ENCODE measurements at regions not wholly inside any gene's neighbourhood (a gene's known extent, or its start where the extent isn't known, plus 50 kb on each side); places are given as distances from the start of the nearest gene placed in this dataset.
"Not testable (repeated sequence)": the region's sequence is repeated elsewhere in the genome, so short reads cannot be mapped to it uniquely, and the experiment has no call there.

DNA sequence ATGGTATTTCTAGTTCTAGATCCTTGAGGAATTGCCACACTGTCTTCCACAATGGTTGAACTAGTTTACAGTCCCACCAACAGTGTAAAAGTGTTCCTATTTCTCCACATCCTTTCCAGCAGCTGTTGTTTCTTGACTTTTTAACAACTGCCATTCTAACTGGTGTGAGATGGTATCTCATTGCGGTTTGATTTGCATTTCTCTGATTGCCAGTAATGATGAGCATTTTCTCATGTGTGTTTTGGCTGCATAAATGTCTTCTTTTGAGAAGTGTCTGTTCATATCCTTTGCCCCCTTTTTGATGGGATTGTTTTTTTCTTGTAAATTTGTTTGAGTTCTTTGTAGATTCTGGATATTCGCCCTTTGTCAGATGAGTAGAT is 308.6 kb upstream of the B3GAT1 start:
- not testable (repeated sequence) for H3K4me2 ChIP-seq (ENCODE audit: low read depth, low read length, poor library complexity, severe bottlenecking); H4K20me1 ChIP-seq (ENCODE audit: insufficient read depth, low read depth, low read length); H3K9me2 ChIP-seq (replicated peaks; ENCODE audit: insufficient read depth, low read length); H3K4me1 ChIP-seq (ENCODE audit: low read length); H3K27me3 ChIP-seq (ENCODE audit: low read length); H2AFZ ChIP-seq (ENCODE audit: low read length); DNase-seq; H3K9me3 ChIP-seq (ENCODE audit: low read length); H3K4me3 ChIP-seq (ENCODE audit: low read length); H3K36me3 ChIP-seq (ENCODE audit: insufficient read depth, low read length); H3K27ac ChIP-seq (ENCODE audit: low read length); H3K9ac ChIP-seq (ENCODE audit: low read length); H3K79me2 ChIP-seq (ENCODE audit: low read length)

DNA sequence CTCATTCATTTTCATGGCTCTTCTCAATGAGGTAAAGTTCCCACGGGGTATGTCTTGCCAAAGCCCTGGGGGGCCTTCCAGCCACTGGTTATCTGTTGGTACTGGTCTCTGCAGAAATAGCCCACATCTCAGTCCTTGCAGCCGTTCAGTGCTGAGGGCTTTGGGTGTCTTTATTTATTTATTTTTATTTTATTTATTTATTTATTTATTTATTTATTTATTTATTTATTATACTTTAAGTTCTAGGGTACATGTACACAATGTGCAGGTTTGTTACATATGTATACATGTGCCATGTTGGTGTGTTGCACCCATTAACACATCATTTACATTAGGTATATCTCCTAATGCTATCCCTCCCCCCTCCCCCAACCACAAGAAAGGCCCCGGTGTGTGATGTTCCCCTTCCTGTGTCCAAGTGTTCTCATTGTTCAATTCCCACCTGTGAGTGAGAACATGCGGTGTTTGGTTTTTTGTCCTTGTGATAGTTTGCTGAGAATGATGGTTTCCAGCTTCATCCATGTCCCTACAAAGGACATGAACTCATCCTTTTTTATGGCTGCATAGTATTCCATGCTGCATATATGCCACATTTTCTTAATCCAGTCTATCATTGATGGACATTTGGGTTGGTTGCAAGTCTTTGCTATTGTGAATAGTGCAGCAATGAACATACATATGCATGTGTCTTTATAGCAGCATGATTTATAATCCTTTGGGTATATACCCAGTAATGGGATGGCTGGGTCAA is 308.1 kb upstream of the B3GAT1 start:
- H3K36me3 ChIP-seq (ENCODE audit: insufficient read depth, low read length); DNase-seq; H4K20me1 ChIP-seq (ENCODE audit: insufficient read depth, low read depth, low read length); H3K4me3 ChIP-seq (ENCODE audit: low read length); H3K27ac ChIP-seq (ENCODE audit: low read length); H3K9me2 ChIP-seq (replicated peaks; ENCODE audit: insufficient read depth, low read length); H3K9ac ChIP-seq (ENCODE audit: low read length); H3K27me3 ChIP-seq (ENCODE audit: low read length); H3K4me1 ChIP-seq (ENCODE audit: low read length); H2AFZ ChIP-seq (ENCODE audit: low read length); H3K79me2 ChIP-seq (ENCODE audit: low read length); H3K4me2 ChIP-seq (ENCODE audit: low read depth, low read length, poor library complexity, severe bottlenecking); H3K9me3 ChIP-seq (ENCODE audit: low read length): not testable (repeated sequence)

DNA sequence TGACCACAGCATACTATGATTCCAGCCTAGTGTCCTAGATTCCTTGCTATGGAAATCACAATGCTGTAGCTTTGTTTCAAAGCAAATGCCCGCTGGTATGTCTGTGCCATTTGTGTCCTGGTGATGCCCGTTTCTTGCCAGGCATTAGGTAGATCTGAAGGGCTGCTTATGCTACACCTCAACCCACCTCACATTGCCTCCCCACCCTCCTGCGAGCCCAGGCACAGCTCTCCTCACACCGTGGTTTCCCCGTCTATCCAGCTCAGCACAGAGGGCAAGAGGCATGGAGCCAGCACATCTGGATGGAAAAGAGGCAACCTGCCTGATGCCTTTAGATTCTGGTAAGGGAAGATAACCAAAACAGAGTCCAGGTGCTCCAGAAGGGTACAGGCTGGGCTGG is 307.4 kb upstream of the B3GAT1 start:
- Histone ChIP-seq H3K79me2 (ENCODE audit: low read length) (no peaks in the 10 kb centered on the region), H3K27me3 (ENCODE audit: low read length) (no peaks in the 10 kb centered on the region), H3K9me2 (replicated peaks; ENCODE audit: insufficient read depth, low read length) (no peaks in the 10 kb centered on the region), H3K4me3 (ENCODE audit: low read length) (no peak overlapping the region), H4K20me1 (ENCODE audit: insufficient read depth, low read depth, low read length) (no peaks in the 10 kb centered on the region), H3K9ac (ENCODE audit: low read length) (no peak overlapping the region), H3K36me3 (ENCODE audit: insufficient read depth, low read length) (no peaks in the 10 kb centered on the region), H2AFZ (ENCODE audit: low read length) (no peak overlapping the region), H3K9me3 (ENCODE audit: low read length) (no peaks in the 10 kb centered on the region), H3K4me2 (ENCODE audit: low read depth, low read length, poor library complexity, severe bottlenecking) (no peak overlapping the region), H3K4me1 (ENCODE audit: low read length) (no peaks in the 10 kb centered on the region), H3K27ac (ENCODE audit: low read length) (no peak overlapping the region)
- no peak for DNase-seq

DNA sequence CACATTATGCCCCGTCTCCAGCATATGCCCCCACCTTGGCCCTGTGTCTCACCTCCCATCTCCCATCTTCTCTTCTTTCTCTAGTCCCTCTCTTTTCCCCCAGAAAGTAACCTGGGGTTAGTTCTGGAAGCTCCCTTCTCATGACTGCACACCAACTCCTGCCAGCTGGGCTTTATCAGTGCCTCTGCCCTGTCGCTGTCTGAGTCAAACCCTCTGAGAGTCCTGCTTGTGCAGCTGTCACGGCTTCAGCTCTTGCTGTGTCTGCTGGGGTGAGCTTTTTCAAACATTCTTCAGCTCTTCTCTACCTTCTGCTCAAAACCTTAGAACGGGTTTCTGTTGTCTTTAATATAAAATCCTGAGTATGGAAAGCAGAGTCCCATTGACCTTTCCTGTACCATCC is 304.5 kb upstream of the B3GAT1 start:
- no peak overlapping the region for H3K4me2 ChIP-seq (ENCODE audit: low read depth, low read length, poor library complexity, severe bottlenecking)
- no peaks in the 10 kb centered on the region for H3K9me2 ChIP-seq (replicated peaks; ENCODE audit: insufficient read depth, low read length)
- no peak overlapping the region for H3K27ac ChIP-seq (ENCODE audit: low read length)
- no peaks in the 10 kb centered on the region for H3K9me3 ChIP-seq (ENCODE audit: low read length)
- no peaks in the 10 kb centered on the region for H4K20me1 ChIP-seq (ENCODE audit: insufficient read depth, low read depth, low read length)
- H2AFZ ChIP-seq (ENCODE audit: low read length) = no peak overlapping the region
- H3K27me3 ChIP-seq (ENCODE audit: low read length) = no peaks in the 10 kb centered on the region
- H3K4me1 ChIP-seq (ENCODE audit: low read length) = no peaks in the 10 kb centered on the region
- no peaks in the 10 kb centered on the region for H3K79me2 ChIP-seq (ENCODE audit: low read length)
- DNase-seq = no peak
- H3K9ac ChIP-seq (ENCODE audit: low read length) = no peak overlapping the region
- H3K36me3 ChIP-seq (ENCODE audit: insufficient read depth, low read length) = no peaks in the 10 kb centered on the region
- H3K4me3 ChIP-seq (ENCODE audit: low read length) = no peak overlapping the region

DNA sequence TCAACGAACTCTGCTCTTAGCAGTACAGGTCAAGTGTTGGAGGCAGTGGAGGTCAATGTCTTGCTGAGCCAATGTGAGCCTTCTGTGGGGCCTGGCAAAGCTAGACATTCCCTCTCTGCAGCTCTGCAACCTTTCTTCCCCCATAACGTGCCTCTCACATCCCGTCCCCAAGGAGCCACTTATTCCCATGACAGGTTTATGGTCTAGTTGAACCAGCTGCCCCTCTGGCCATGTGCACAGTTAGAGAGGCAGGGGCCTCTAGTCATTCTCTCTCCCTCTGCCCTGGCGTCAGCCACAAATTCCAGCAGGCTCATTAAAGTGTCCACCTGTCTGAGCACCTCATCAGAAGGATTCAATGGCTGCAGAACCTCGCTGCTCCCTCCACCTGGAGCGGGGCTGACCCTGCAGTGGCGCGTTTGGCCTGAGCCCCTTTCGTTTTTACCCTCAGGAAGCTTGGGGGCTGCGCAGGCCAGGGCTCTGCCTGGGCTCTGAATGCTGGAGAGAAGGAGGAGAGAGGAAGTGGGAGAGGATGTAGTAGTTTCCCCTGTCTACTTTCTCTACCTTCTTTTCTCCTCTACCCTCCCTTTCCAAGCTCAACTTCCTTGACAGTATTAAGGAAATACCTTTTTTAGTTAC is 302.1 kb upstream of the B3GAT1 start:
- Histone ChIP-seq H3K9me3 (ENCODE audit: low read length) (no peaks in the 10 kb centered on the region), H3K9ac (ENCODE audit: low read length) (no peak overlapping the region), H3K79me2 (ENCODE audit: low read length) (no peaks in the 10 kb centered on the region), H4K20me1 (ENCODE audit: insufficient read depth, low read depth, low read length) (no peaks in the 10 kb centered on the region), H3K4me3 (ENCODE audit: low read length) (no peak overlapping the region), H3K36me3 (ENCODE audit: insufficient read depth, low read length) (no peaks in the 10 kb centered on the region), H2AFZ (ENCODE audit: low read length) (no peak overlapping the region), H3K9me2 (replicated peaks; ENCODE audit: insufficient read depth, low read length) (no peaks in the 10 kb centered on the region), H3K27me3 (ENCODE audit: low read length) (no peaks in the 10 kb centered on the region), H3K4me2 (ENCODE audit: low read depth, low read length, poor library complexity, severe bottlenecking) (no peak overlapping the region), H3K27ac (ENCODE audit: low read length) (no peak overlapping the region), H3K4me1 (ENCODE audit: low read length) (no peaks in the 10 kb centered on the region)
- no peak for DNase-seq

DNA sequence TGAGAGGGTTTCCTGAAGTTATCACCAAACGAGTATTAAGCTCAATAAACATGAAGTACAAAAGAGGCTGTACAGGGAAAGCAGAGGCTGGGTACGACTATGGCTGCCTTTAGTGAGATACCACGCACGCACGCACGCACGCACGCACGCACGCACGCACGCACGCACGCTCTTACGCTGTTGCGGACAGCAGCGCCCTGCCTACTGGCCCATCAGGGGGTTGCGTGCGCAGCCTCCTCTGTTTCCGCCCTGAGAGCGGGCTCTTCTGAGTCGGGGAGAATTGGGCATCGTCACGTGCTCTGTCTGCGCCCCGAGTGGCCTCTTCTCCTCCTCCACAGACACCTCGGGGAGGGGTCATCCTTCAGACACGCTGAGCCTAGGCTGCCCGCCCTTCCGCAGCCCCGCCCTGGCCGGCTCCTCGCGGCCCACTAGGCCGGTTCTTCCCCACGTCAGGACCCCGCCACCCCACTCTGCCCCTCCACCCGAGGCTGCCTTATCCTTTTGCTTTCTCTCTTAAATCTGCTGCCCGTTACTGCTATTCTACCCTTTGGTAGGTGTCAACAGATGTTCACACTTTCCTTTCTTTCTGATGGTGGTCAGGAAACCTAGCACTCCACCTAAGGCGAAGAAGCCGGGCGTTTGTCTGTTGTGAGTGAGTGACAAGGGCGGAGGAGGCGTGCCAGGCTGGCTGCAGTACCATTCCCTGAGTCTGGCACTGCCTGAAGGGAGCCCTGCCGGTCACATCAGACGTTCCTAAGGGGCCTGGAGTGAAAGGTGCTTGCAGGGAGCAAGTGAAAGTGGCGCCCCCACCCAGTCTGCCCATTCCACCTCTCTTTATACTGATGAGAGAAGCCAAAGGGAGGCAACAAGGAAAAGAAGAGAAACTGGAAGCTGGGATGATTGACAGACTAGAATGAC is 300.4 kb upstream of the B3GAT1 start:
- no peaks in the 10 kb centered on the region for H3K9me2 ChIP-seq (replicated peaks; ENCODE audit: insufficient read depth, low read length)
- no peaks in the 10 kb centered on the region for H4K20me1 ChIP-seq (ENCODE audit: insufficient read depth, low read depth, low read length)
- no peak overlapping the region for H3K4me2 ChIP-seq (ENCODE audit: low read depth, low read length, poor library complexity, severe bottlenecking)
- H3K4me1 ChIP-seq (ENCODE audit: low read length) = no peaks in the 10 kb centered on the region
- DNase-seq = no peak
- no peaks in the 10 kb centered on the region for H3K79me2 ChIP-seq (ENCODE audit: low read length)
- H3K9me3 ChIP-seq (ENCODE audit: low read length) = no peaks in the 10 kb centered on the region
- no peak overlapping the region for H3K27ac ChIP-seq (ENCODE audit: low read length)
- H3K36me3 ChIP-seq (ENCODE audit: insufficient read depth, low read length) = no peaks in the 10 kb centered on the region
- no peak overlapping the region for H2AFZ ChIP-seq (ENCODE audit: low read length)
- no peak overlapping the region for H3K9ac ChIP-seq (ENCODE audit: low read length)
- no peaks in the 10 kb centered on the region for H3K27me3 ChIP-seq (ENCODE audit: low read length)
- no peak overlapping the region for H3K4me3 ChIP-seq (ENCODE audit: low read length)

DNA sequence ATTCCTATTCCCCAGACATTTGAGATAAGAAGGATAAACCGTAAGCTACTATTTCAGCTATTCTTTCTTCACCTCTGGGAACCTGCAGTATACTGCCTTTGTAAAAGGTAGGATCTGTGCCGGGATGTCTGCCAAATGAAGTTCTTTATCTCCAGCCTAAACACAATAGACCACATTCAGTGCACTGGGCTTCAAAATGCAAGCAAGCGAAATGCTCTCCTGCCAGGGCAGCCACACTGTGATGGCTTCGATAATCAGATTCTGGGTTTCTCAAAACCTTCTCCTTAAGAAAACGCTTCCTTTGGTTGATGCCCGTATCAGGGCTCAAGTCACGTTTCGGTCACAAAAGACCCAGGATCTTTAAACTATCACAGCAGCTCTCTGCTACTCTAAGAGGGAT is 299.5 kb upstream of the B3GAT1 start:
- H3K4me1 ChIP-seq (ENCODE audit: low read length) = no peaks in the 10 kb centered on the region
- no peak overlapping the region for H3K27ac ChIP-seq (ENCODE audit: low read length)
- no peaks in the 10 kb centered on the region for H3K79me2 ChIP-seq (ENCODE audit: low read length)
- no peaks in the 10 kb centered on the region for H3K36me3 ChIP-seq (ENCODE audit: insufficient read depth, low read length)
- DNase-seq = no peak
- H4K20me1 ChIP-seq (ENCODE audit: insufficient read depth, low read depth, low read length) = no peaks in the 10 kb centered on the region
- no peaks in the 10 kb centered on the region for H3K9me2 ChIP-seq (replicated peaks; ENCODE audit: insufficient read depth, low read length)
- no peaks in the 10 kb centered on the region for H3K27me3 ChIP-seq (ENCODE audit: low read length)
- no peaks in the 10 kb centered on the region for H3K9me3 ChIP-seq (ENCODE audit: low read length)
- no peak overlapping the region for H2AFZ ChIP-seq (ENCODE audit: low read length)
- no peak overlapping the region for H3K4me3 ChIP-seq (ENCODE audit: low read length)
- no peak overlapping the region for H3K9ac ChIP-seq (ENCODE audit: low read length)
- no peak overlapping the region for H3K4me2 ChIP-seq (ENCODE audit: low read depth, low read length, poor library complexity, severe bottlenecking)

DNA sequence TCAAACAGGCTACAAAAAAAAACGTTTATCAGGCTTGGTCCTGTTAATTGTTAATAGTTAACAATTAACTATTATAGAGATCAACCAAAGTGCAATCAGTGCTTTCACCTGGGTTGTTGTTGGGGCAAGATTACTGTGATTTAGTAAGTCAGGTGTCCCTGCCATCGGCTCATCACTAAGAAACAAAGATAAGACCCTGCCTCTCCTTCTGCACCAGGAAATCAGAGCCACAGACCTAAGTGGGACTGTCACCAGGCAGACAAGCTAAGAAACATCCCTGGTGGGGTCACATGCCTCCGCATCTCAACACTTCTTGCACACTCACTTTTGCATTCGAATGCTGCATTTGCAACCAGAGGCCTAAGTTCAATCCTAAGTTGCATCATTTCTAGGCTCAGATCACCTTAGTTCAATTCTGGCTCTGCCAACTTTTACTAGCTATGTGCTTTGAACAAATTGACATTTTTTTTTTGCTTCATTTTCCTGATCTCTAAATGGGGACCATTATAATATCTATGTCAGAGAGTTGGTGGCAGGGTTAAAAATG is 298.9 kb upstream of the B3GAT1 start:
- H3K27ac ChIP-seq (ENCODE audit: low read length) = no peak overlapping the region
- H4K20me1 ChIP-seq (ENCODE audit: insufficient read depth, low read depth, low read length) = no peaks in the 10 kb centered on the region
- H3K9ac ChIP-seq (ENCODE audit: low read length) = no peak overlapping the region
- H3K4me1 ChIP-seq (ENCODE audit: low read length) = no peaks in the 10 kb centered on the region
- H3K27me3 ChIP-seq (ENCODE audit: low read length) = no peaks in the 10 kb centered on the region
- H3K79me2 ChIP-seq (ENCODE audit: low read length) = no peaks in the 10 kb centered on the region
- no peak overlapping the region for H3K4me2 ChIP-seq (ENCODE audit: low read depth, low read length, poor library complexity, severe bottlenecking)
- no peak for DNase-seq
- H2AFZ ChIP-seq (ENCODE audit: low read length) = no peak overlapping the region
- no peaks in the 10 kb centered on the region for H3K9me2 ChIP-seq (replicated peaks; ENCODE audit: insufficient read depth, low read length)
- no peaks in the 10 kb centered on the region for H3K36me3 ChIP-seq (ENCODE audit: insufficient read depth, low read length)
- H3K9me3 ChIP-seq (ENCODE audit: low read length) = no peaks in the 10 kb centered on the region
- H3K4me3 ChIP-seq (ENCODE audit: low read length) = no peak overlapping the region

Data from Karpas-422 (cell line).